MG63 (cell line): ENCODE measurements at regions not wholly inside any gene's neighbourhood (a gene's known extent, or its start where the extent isn't known, plus 50 kb on each side); places are given as distances from the start of the nearest gene placed in this dataset.

Experiments
- DNase-seq: peaks from one replicate; pipeline ENCODE4 v3.0.0-alpha.2; 2020
- H3K27me3 ChIP-seq: fragments of 250-450 bp; sonication (Bioruptor Pico); 2 replicates; pipeline ENCODE4 v1.5.1; 2020; ENCODE audit warnings: mild to moderate bottlenecking, moderate library complexity
- H3K36me3 ChIP-seq: fragments of 250-450 bp; sonication (Bioruptor Pico); 2 replicates; pipeline ENCODE4 v1.5.1; 2020; ENCODE audit warnings: mild to moderate bottlenecking, moderate library complexity
- H3K4me3 ChIP-seq: fragments of 250-450 bp; sonication (Bioruptor Pico); 2 replicates; pipeline ENCODE4 v1.5.1; 2020; ENCODE audit warnings: mild to moderate bottlenecking, moderate library complexity
- H3K9me3 ChIP-seq: fragments of 250-450 bp; sonication (Bioruptor Pico); 2 replicates; pipeline ENCODE4 v1.5.1; 2020; ENCODE audit warnings: mild to moderate bottlenecking, moderate library complexity

GRCh38 chr11:45347348-45348082 lies 61.4 kb upstream of the SYT13 start:
- peaks cover 21% of the 10 kb centered on the region for H3K27me3 ChIP-seq
- DNase-seq, result no peak
- no peak overlapping the region for H3K4me3 ChIP-seq
- no peaks in the 10 kb centered on the region for H3K36me3 ChIP-seq
- no peaks in the 10 kb centered on the region for H3K9me3 ChIP-seq

GRCh38 chr11:45345491-45345890 lies 59.4 kb upstream of the SYT13 start:
- Histone ChIP-seq H3K4me3 (no peak overlapping the region), H3K36me3 (no peaks in the 10 kb centered on the region), H3K27me3 (peaks cover 17% of the 10 kb centered on the region), H3K9me3 (no peaks in the 10 kb centered on the region)
- DNase-seq, result no peak

- H3K4me3 ChIP-seq, result no peak overlapping the region
- no peak for DNase-seq
- no peaks in the 10 kb centered on the region for H3K9me3 ChIP-seq
- peaks cover 15% of the 10 kb centered on the region for H3K27me3 ChIP-seq
- no peaks in the 10 kb centered on the region for H3K36me3 ChIP-seq
These were observed 57.9 kb upstream of the SYT13 start for GRCh38 chr11:45344028-45344427.

- Histone ChIP-seq H3K27me3 (peaks cover 15% of the 10 kb centered on the region), H3K9me3 (no peaks in the 10 kb centered on the region), H3K36me3 (no peaks in the 10 kb centered on the region), H3K4me3 (no peak overlapping the region)
- DNase-seq, result no peak
These were observed 57.3 kb upstream of the SYT13 start for GRCh38 chr11:45343444-45343843.

- no peaks in the 10 kb centered on the region for H3K36me3 ChIP-seq
- peaks cover 15% of the 10 kb centered on the region for H3K27me3 ChIP-seq
- DNase-seq, result no peak
- no peaks in the 10 kb centered on the region for H3K9me3 ChIP-seq
- no peak overlapping the region for H3K4me3 ChIP-seq
These were observed 55.2 kb upstream of the SYT13 start for GRCh38 chr11:45341372-45341771.

GRCh38 chr11:45339729-45340519 lies 53.8 kb upstream of the SYT13 start:
- Histone ChIP-seq H3K36me3 (no peaks in the 10 kb centered on the region), H3K27me3 (peaks cover 15% of the 10 kb centered on the region), H3K9me3 (no peaks in the 10 kb centered on the region), H3K4me3 (no peak overlapping the region)
- peak; percentile 90 for DNase-seq

- Histone ChIP-seq H3K36me3 (no peaks in the 10 kb centered on the region), H3K4me3 (no peak overlapping the region), H3K9me3 (no peaks in the 10 kb centered on the region), H3K27me3 (no peaks in the 10 kb centered on the region; the same call in 1 of the 2 replicates)
- DNase-seq, result no peak
These were observed 51.6 kb upstream of the SYT13 start for GRCh38 chr11:45337583-45338360.

- no peaks in the 10 kb centered on the region for H3K36me3 ChIP-seq
- no peaks in the 10 kb centered on the region for H3K9me3 ChIP-seq
- no peak for DNase-seq
- 0 out of 2 replicates have a peak, but pooled peaks cover 2% of the 10 kb centered on the region for H3K27me3 ChIP-seq
- H3K4me3 ChIP-seq, result no peak overlapping the region
These were observed 50.0 kb upstream of the SYT13 start for GRCh38 chr11:45336136-45336535.
